NB4 (cell line): ENCODE measurements at regions not wholly inside any gene's neighbourhood (a gene's known extent, or its start where the extent isn't known, plus 50 kb on each side); places are given as distances from the start of the nearest gene placed in this dataset.
"Not testable (repeated sequence)": the region's sequence is repeated elsewhere in the genome, so short reads cannot be mapped to it uniquely, and the experiment has no call there.

Experiments used
- DNase-seq: peaks from one replicate; pipeline ENCODE4 v3.0.0; 2010; ENCODE audit warnings: low read depth
- H3K4me3 ChIP-seq: one replicate; pipeline ENCODE4 v1.5.1; 2011; ENCODE audit warnings: mild to moderate bottlenecking, low read depth, low read length, moderate library complexity
- CTCF ChIP-seq: IDR thresholded peaks from one replicate; pipeline ENCODE4 v1.5.1; 2012; ENCODE audit warnings: low read depth, low read length
- MYC ChIP-seq: IDR thresholded peaks from 2 replicates; pipeline ENCODE4 v1.6.1; 2011; ENCODE audit warnings: low read depth, low read length
- POLR2A ChIP-seq: IDR thresholded peaks from 2 replicates; pipeline ENCODE4 v1.6.1; 2011; ENCODE audit warnings: mild to moderate bottlenecking; ENCODE audit not compliant: insufficient read length; ENCODE audit errors: extremely low read depth
- TF ChIP-seq, protein P1 (sequence below): IDR thresholded peaks from 2 replicates; pipeline ENCODE4 v1.6.1; 2011; ENCODE audit warnings: low read depth, low read length

- no peak for DNase-seq
- TF ChIP-seq, protein P1, sequence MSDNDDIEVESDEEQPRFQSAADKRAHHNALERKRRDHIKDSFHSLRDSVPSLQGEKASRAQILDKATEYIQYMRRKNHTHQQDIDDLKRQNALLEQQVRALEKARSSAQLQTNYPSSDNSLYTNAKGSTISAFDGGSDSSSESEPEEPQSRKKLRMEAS: no peak
- TF ChIP-seq POLR2A (no peak), MYC (no peak), CTCF (no peak)
- H3K4me3 ChIP-seq: no peak overlapping the region
These were observed 437.3 kb upstream of the HTR1E start for GRCh38 chr6:86500035-86500434.

DNA sequence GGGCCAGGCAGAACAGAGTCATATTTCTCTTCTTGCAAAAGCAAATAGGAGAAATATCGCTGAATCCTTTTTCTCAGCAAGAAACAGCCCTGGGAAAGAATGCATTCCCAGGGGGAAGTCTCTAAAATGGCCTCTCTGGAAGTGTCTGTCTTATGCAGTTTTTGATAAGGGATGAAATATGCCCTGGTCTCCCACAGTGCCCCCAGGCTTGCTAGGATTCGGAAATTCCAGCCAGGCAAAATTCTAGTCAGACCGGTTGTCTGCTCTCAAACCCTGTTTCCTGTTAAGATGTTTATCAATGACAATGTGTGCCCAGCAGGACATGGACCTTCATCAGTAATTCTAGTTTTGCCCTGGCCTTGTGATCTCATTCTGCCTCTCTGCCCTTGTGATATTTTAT lies 448.3 kb upstream of the HTR1E start:
- DNase-seq: not testable (repeated sequence)

DNA sequence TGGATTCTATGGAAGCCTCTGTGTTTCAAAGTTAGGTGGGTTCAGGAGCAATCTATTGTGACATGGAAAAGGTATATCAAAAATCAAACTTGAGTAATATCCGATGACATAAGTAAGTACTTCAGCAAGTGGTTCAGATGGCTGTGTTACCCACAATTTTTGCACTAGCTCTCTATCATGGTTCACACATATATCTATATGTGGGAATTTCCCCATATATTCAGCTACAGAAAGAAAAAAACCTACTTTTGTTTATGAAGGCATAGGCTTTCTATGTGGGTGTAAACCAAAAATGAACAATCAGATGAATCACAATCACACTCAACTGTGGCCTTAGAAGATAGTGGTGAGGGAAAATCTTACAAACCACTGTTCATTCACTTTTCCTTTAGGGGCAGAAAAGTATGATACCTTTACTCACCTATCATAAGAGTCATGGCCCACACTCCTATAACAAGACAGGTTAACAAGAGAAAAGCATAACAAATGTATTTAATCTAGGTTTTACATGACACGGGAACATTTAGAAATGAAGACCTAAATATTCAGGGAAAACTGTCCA lies 449.6 kb upstream of the HTR1E start:
- no peak overlapping the region for H3K4me3 ChIP-seq
- DNase-seq: no peak
- TF ChIP-seq, protein P1: no peak
- TF ChIP-seq CTCF: no peak
- TF ChIP-seq POLR2A: no peak
- no peak for TF ChIP-seq MYC

More for the DNA sequence above, 448.3 kb upstream of the HTR1E start:
- not testable (repeated sequence) for H3K4me3 ChIP-seq

GRCh38 chr6:86478316-86478715 lies 459.0 kb upstream of the HTR1E start:
- H3K4me3 ChIP-seq, DNase-seq: not testable (repeated sequence)

GRCh38 chr6:86477500-86478148 lies 459.7 kb upstream of the HTR1E start:
- no peak for DNase-seq
- no peak overlapping the region for H3K4me3 ChIP-seq
- no peak for TF ChIP-seq MYC

DNA sequence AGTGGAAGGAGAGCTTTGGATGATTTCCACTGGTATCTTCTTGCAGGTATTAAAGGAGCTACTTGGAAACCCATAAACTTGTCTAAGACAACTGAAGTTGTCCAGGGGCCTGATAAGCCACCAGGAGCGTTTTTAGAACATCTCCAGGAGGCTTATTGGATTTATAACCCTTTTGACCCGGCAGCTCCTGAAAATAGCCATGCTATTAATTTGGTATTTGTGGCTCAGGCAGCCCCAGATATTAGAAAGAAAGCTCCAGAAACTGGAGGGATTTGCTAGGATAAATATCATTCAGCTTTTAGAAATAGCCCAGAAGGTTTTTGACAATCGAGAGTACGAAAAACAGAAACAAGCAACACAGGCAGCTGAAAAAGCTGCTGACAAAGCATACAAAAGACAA lies 461.0 kb upstream of the HTR1E start:
- no peak overlapping the region for H3K4me3 ChIP-seq
- TF ChIP-seq, protein P1: no peak
- no peak for TF ChIP-seq CTCF
- no peak for TF ChIP-seq MYC
- no peak for TF ChIP-seq POLR2A
- DNase-seq: no peak

DNA sequence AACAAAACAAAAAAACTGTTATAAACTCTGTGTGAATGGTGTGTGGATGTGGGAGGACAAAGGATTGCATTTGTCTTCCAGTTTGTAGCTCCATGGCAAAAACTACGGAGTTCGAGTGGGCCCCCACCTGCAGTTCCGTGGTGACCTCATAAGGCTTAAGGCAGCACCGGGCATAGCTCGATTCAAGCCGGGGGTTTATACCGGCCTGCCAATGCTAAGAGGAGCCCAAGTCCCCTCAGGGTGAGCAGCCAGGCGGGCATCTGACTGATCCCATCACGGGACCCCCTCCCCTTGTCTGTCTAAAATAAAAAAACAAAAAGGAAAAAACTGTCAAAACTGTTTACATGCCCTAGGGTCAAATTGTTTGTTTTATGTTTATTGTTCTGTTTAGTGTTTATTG lies 463.2 kb upstream of the HTR1E start:
- DNase-seq: no peak
- H3K4me3 ChIP-seq: no peak overlapping the region
- TF ChIP-seq MYC (no peak), POLR2A (no peak), CTCF (no peak)
- TF ChIP-seq, protein P1: no peak
